HepG2 (cell line): ENCODE measurements at regions not wholly inside any gene's neighbourhood (a gene's known extent, or its start where the extent isn't known, plus 50 kb on each side); places are given as distances from the start of the nearest gene placed in this dataset.

Source experiments
- ATAC-seq: fragments of 200-7000 bp; cut with Tn5 transposase; 3 replicates; pipeline ENCODE4 v1.9.1; 2020; ENCODE audit warnings: mild to moderate bottlenecking, moderate library complexity
- BruUV-seq: library from RNA; stranded (reverse); fragments of 400-500 nt; replicated peaks from 2 replicates; lab custom pipeline; 2021; lab: Mats Ljungman, UMichigan
- CTCF ChIA-PET: fragments of 300-600 bp; formaldehyde crosslinking; extraction: SDS; loops from one replicate; lab custom pipeline; 2021; ENCODE audit warnings: low total read pairs, inconsistent platforms, low intra/inter-chr PET ratio; lab: Yijun Ruan, JAX
- POLR2A ChIA-PET: fragments of 350-600 bp; sonication (Branson Sonifier 250); formaldehyde crosslinking; loops from one replicate; lab custom pipeline; 2020; ENCODE audit warnings: antibody characterized with exemption, inconsistent platforms; lab: Yijun Ruan, JAX
- DNase-seq: peaks from one replicate; pipeline ENCODE4 v3.0.0-alpha.2; 2015; ENCODE audit warnings: low spot score
- FAIRE-seq: peaks from 3 replicates; lab custom pipeline; 2011; peaks lifted over from hg19 to GRCh38; lab: Jason Lieb, UNC
- H2AFZ ChIP-seq: one replicate; pipeline ENCODE4 v1.6.1; 2011; ENCODE audit warnings: low read length, inconsistent platforms
- H3K27ac ChIP-seq: fragments of 300-600 bp; 3 replicates; pipeline ENCODE4 v1.8.0; 2011; ENCODE audit warnings: mixed run types, mild to moderate bottlenecking, mixed read lengths, low read length, inconsistent platforms; ENCODE audit not compliant: insufficient read depth; ENCODE audit errors: extremely low read length
- H3K27me3 ChIP-seq, 2 experiments: fragments of 200-600 bp in 1 of 2; 2 replicates in 1 of 2; 3 replicates in 1 of 2; pipeline versions ENCODE4 v1.6.0 to v1.8.0; 2011; ENCODE audit warnings: low read length in 2 of 2, mild to moderate bottlenecking in 2 of 2, moderate library complexity in 2 of 2, inconsistent platforms in 1 of 2; ENCODE audit not compliant: insufficient read depth in 2 of 2, control insufficient read depth in 1 of 2
- H3K36me3 ChIP-seq, 2 experiments: fragments of 200-600 bp in 1 of 2; replicated peaks in 1 of 2; 2 replicates in 1 of 2; 3 replicates in 1 of 2; pipeline versions ENCODE4 v1.5.1 to v1.8.0; 2011; ENCODE audit warnings: low read length in 2 of 2, inconsistent platforms in 1 of 2; ENCODE audit not compliant: insufficient read depth in 2 of 2, control insufficient read depth in 1 of 2
- H3K4me1 ChIP-seq: 2 replicates; pipeline ENCODE4 v1.5.1; 2012; ENCODE audit warnings: low read length, inconsistent platforms; ENCODE audit not compliant: insufficient read depth
- H3K4me2 ChIP-seq: 2 replicates; pipeline ENCODE4 v1.6.0; 2011; ENCODE audit warnings: low read depth, low read length, inconsistent platforms
- H3K4me3 ChIP-seq, 3 experiments: fragments of 200-600 bp in 1 of 3; sonication (generic), shearing (Covaris generic) in 1 of 3; replicated peaks in 1 of 3; 2 replicates each; pipeline ENCODE4 v1.5.1; 2011 to 2016; ENCODE audit warnings: low read length in 3 of 3, inconsistent platforms in 2 of 3, low read depth in 2 of 3, mild to moderate bottlenecking in 2 of 3, control low read depth in 1 of 3, mixed read lengths in 1 of 3; ENCODE audit not compliant: insufficient read depth in 1 of 3
- H3K79me2 ChIP-seq: one replicate; pipeline ENCODE4 v1.6.1; 2011; ENCODE audit warnings: low read length, inconsistent platforms; ENCODE audit not compliant: insufficient read depth
- H3K9ac ChIP-seq: 2 replicates; pipeline ENCODE4 v1.6.0; 2011; ENCODE audit warnings: mild to moderate bottlenecking, low read depth, low read length, inconsistent platforms; ENCODE audit not compliant: insufficient read depth
- H3K9me3 ChIP-seq: 2 replicates; pipeline ENCODE4 v1.5.1; 2012; ENCODE audit warnings: mild to moderate bottlenecking, low read length
- H4K20me1 ChIP-seq: 2 replicates; pipeline ENCODE4 v1.6.0; 2011; ENCODE audit warnings: inconsistent platforms, mild to moderate bottlenecking, low read length, moderate library complexity; ENCODE audit not compliant: insufficient read depth
- CC2D1A ChIP-seq: sonication (generic); formaldehyde crosslinking; IDR thresholded peaks from 2 replicates; pipeline ENCODE4 v1.8.1; 2023; ENCODE audit warnings: mild to moderate bottlenecking, missing genetic modification reagents
- CCAR2 ChIP-seq: fragments of 200-400 bp; formaldehyde crosslinking; optimal IDR thresholded peaks from 2 replicates; pipeline ENCODE3; 2018; ENCODE audit warnings: low read depth, mild to moderate bottlenecking, low read length, moderate library complexity
- DPF2 ChIP-seq: sonication (generic); formaldehyde crosslinking; IDR thresholded peaks from 2 replicates; pipeline ENCODE4 v1.4.0; 2020; ENCODE audit warnings: mild to moderate bottlenecking, low read depth, missing genetic modification reagents, borderline replicate concordance
- HIC2 ChIP-seq: sonication (generic); formaldehyde crosslinking; IDR thresholded peaks from 2 replicates; pipeline ENCODE4 v1.9.0; 2022; ENCODE audit warnings: low read depth, missing genetic modification reagents
- HMGXB4 ChIP-seq, 2 experiments: sonication (generic) in 1 of 2; formaldehyde crosslinking in 1 of 2; IDR thresholded peaks; 2 replicates each; pipeline versions ENCODE4 v1.4.0 to v1.6.1; 2018 to 2020; ENCODE audit warnings: missing genetic modification reagents in 2 of 2, borderline replicate concordance in 1 of 2, low read depth in 1 of 2, mild to moderate bottlenecking in 1 of 2, missing biosample characterization in 1 of 2
- MLXIP ChIP-seq: sonication (generic); formaldehyde crosslinking; IDR thresholded peaks from 2 replicates; pipeline ENCODE4 v1.9.0; 2021; ENCODE audit warnings: missing genetic modification reagents, borderline replicate concordance
- PHB2 ChIP-seq: fragments of 450-650 bp; IDR thresholded peaks from 2 replicates; pipeline ENCODE4 v1.6.1; 2018; ENCODE audit not compliant: partially characterized antibody
- RBAK ChIP-seq: sonication (generic); formaldehyde crosslinking; IDR thresholded peaks from 2 replicates; pipeline ENCODE4 v1.5.1; 2020; ENCODE audit warnings: mild to moderate bottlenecking, missing genetic modification reagents
- SMAD9 ChIP-seq: sonication (generic); formaldehyde crosslinking; IDR thresholded peaks from 2 replicates; pipeline ENCODE4 v1.5.1; 2020; ENCODE audit warnings: mild to moderate bottlenecking, missing genetic modification reagents
- ZBTB44 ChIP-seq: sonication (generic); formaldehyde crosslinking; IDR thresholded peaks from 2 replicates; pipeline ENCODE4 v1.4.0; 2020; ENCODE audit warnings: missing genetic modification reagents
- ZFP37 ChIP-seq: sonication (generic); formaldehyde crosslinking; IDR thresholded peaks from 2 replicates; pipeline ENCODE4 v1.4.0; 2020; ENCODE audit warnings: missing genetic modification reagents, borderline replicate concordance
- ZNF570 ChIP-seq: sonication (generic); formaldehyde crosslinking; IDR thresholded peaks from 2 replicates; pipeline ENCODE4 v1.4.0; 2020; ENCODE audit warnings: mild to moderate bottlenecking, missing genetic modification reagents, borderline replicate concordance
- ZNF775 ChIP-seq: sonication (generic); formaldehyde crosslinking; IDR thresholded peaks from 2 replicates; pipeline ENCODE4 v1.4.0; 2020; ENCODE audit warnings: missing genetic modification reagents, mild to moderate bottlenecking, moderate library complexity, borderline replicate concordance
- WGBS: methylation state at CpG from one replicate; pipeline ENCODE4 v1.1.6; 2017; ENCODE audit warnings: low lambda C conversion rate; 5-methylcytosine and 5-hydroxymethylcytosine counted together
- in situ Hi-C: cut with HindIII; loops from 2 replicates; pipeline ENCODE4 v1.10.0; 2017; ENCODE audit warnings: low pct_unique_long_range_greater_than_20kb; ENCODE audit not compliant: extremely low pct_ligation_motif_present
- intact Hi-C: fragments of 100-400 bp; cut with micrococcal nuclease; formaldehyde crosslinking; loops from one replicate; pipeline ENCODE4 v1.10.0; 2022; ENCODE audit not compliant: unreplicated experiment

- intact Hi-C loops = no loop called here
- Histone ChIP-seq H3K4me1 (no peaks in the 10 kb centered on the region), H3K4me2 (no peak overlapping the region), H3K27ac (no peak overlapping the region), H4K20me1 (no peaks in the 10 kb centered on the region), H3K9me3 (no peaks in the 10 kb centered on the region), H3K9ac (no peak overlapping the region), H3K4me3 (no peak overlapping the region), H3K36me3 (no peaks in the 10 kb centered on the region)
- DNase-seq (no peak), ATAC-seq (no peak; the same call in 2 of the 3 replicates)
- 7% methylated on average over 2 of the region's 2 CpGs for WGBS
- POLR2A ChIA-PET = no interaction called here
- no TSS peak for BruUV-seq
- TF ChIP-seq MLXIP (CRISPR knock-in tag) (no peak), DPF2 (CRISPR knock-in tag) (no peak), ZNF775 (CRISPR knock-in tag) (no peak), ZNF570 (no peak), CCAR2 (no peak), HIC2 (CRISPR knock-in tag) (no peak), ZFP37 (CRISPR knock-in tag) (no peak), PHB2 (no peak), CC2D1A (CRISPR knock-in tag) (no peak), SMAD9 (CRISPR knock-in tag) (no peak), ZBTB44 (CRISPR knock-in tag) (no peak), HMGXB4 (CRISPR knock-in tag; IDR thresholded peaks at IDR 0.05; ENCODE audit: borderline replicate concordance in 1 of 2, low read depth in 1 of 2) (no peak), RBAK (CRISPR knock-in tag) (no peak)
- TF ChIP-seq, all 625 proteins: peak for 0
- CTCF ChIA-PET = no interaction called here
- in situ Hi-C loops = no loop called here
- no peak for FAIRE-seq
- H2AFZ ChIP-seq = no peak overlapping the region
- no peaks in the 10 kb centered on the region for H3K79me2 ChIP-seq
- peaks cover 0 to 42% of the 10 kb centered on the region in 2 experiments; a peak in 3 of 5 replicates for H3K27me3 ChIP-seq
Observed at GRCh38 chr2:64363848-64364247, 90.1 kb upstream of the LGALSL start.
